ENCODE measurements at regions not wholly inside any gene's neighbourhood (a gene's known extent, or its start where the extent isn't known, plus 50 kb on each side); places are given as distances from the start of the nearest gene placed in this dataset.

GRCh38 chr16:50864386-50864785, 122.5 kb downstream of the CYLD start:
- Histone ChIP-seq H4K20me1 (replicated peaks in 1 of 2; ENCODE audit: control insufficient read depth in 1 of 2, insufficient read depth in 2 of 2, low read length in 2 of 2) (no peaks in the 10 kb centered on the region), H3K18ac (ENCODE audit: extremely low read depth, low read length) (no peak overlapping the region), H3K56ac (replicated peaks; ENCODE audit: insufficient read length, low read depth, low read length) (no peak overlapping the region), H4K91ac (replicated peaks; ENCODE audit: insufficient read length, low read length) (no peak overlapping the region), H3K4me1 (replicated peaks in 1 of 4; ENCODE audit: control insufficient read depth in 3 of 4, insufficient read depth in 4 of 4, low read length in 3 of 4) (no peaks in the 10 kb centered on the region), H4K5ac (ENCODE audit: insufficient read length, low read depth, low read length) (no peak overlapping the region), H3K79me1 (ENCODE audit: low read depth, low read length) (no peaks in the 10 kb centered on the region), H3K36me3 (ENCODE audit: control insufficient read depth in 2 of 4, insufficient read depth in 4 of 4, low read length in 3 of 4) (no peaks in the 10 kb centered on the region), H3K4me3 (ENCODE audit: extremely low read depth in 1 of 4, insufficient read depth in 2 of 4, low read depth in 3 of 4, low read length in 4 of 4) (no peak overlapping the region), H3K27me3 (replicated peaks in 1 of 4; ENCODE audit: control insufficient read depth in 3 of 4, extremely low read depth in 1 of 4, insufficient read depth in 3 of 4, low read length in 3 of 4) (no peaks in the 10 kb centered on the region), H2BK12ac (ENCODE audit: low read depth, low read length) (no peak overlapping the region), H2BK5ac (ENCODE audit: low read depth, low read length) (no peak overlapping the region), H3K23ac (ENCODE audit: insufficient read length) (no peak overlapping the region), H3K4me2 (ENCODE audit: insufficient read depth in 1 of 2, low read depth in 2 of 2, low read length in 2 of 2) (no peak overlapping the region), H3K4ac (replicated peaks; ENCODE audit: insufficient read length, low read depth, low read length) (no peak overlapping the region), H2AK5ac (ENCODE audit: low read depth, low read length) (no peak overlapping the region), H3K79me2 (ENCODE audit: control insufficient read depth in 1 of 2, insufficient read depth in 2 of 2, low read length in 2 of 2) (no peaks in the 10 kb centered on the region), H3K23me2 (ENCODE audit: low read depth, low read length) (no peaks in the 10 kb centered on the region), H3K9ac (replicated peaks in 1 of 4; ENCODE audit: extremely low read depth in 1 of 4, low read depth in 3 of 4, low read length in 3 of 4) (no peak overlapping the region), H3K9me3 (ENCODE audit: insufficient read depth in 2 of 2, low read depth in 1 of 2, low read length in 1 of 2) (no peaks in the 10 kb centered on the region), H4K8ac (ENCODE audit: extremely low read depth, insufficient read depth, low read length) (no peak overlapping the region), H3K27ac (ENCODE audit: low read depth, low read length) (no peak overlapping the region), H2BK120ac (replicated peaks; ENCODE audit: low read depth, low read length) (no peak overlapping the region), H2BK15ac (ENCODE audit: low read length) (no peak overlapping the region), H2BK20ac (ENCODE audit: low read length) (no peak overlapping the region), H2AFZ (ENCODE audit: low read length) (no peak overlapping the region), H3K14ac (ENCODE audit: insufficient read length) (no peak overlapping the region)
- no peak for TF ChIP-seq CEBPB (IDR thresholded peaks at IDR 0.05; ENCODE audit: low read depth, low read length)
- TF ChIP-seq NANOG (IDR thresholded peaks at IDR 0.05; ENCODE audit: insufficient read depth, low read depth, low read length, poor library complexity, severe bottlenecking): no peak
- no peak for TF ChIP-seq MAFK (IDR thresholded peaks at IDR 0.05; ENCODE audit: low read depth, low read length)
- no peak for TF ChIP-seq PHF8 (conservative IDR thresholded peaks at IDR 0.05; ENCODE audit: low read depth, low read length)
- no peak for TF ChIP-seq HDAC6 (IDR thresholded peaks at IDR 0.05; ENCODE audit: low read depth, low read length)
- no peak for TF ChIP-seq TBP (IDR thresholded peaks at IDR 0.05; ENCODE audit: low read depth, low read length)
- TF ChIP-seq BCL11A (IDR thresholded peaks at IDR 0.05; ENCODE audit: low read depth in 2 of 2, low read length in 2 of 2): no peak
- no peak for TF ChIP-seq RXRA (IDR thresholded peaks at IDR 0.05; ENCODE audit: insufficient read depth, low read depth, low read length)
- TF ChIP-seq SIRT6 (IDR thresholded peaks at IDR 0.05; ENCODE audit: low read length): no peak
- TF ChIP-seq BACH1 (IDR thresholded peaks at IDR 0.05; ENCODE audit: low read length): no peak
- ChIA-PET CTCF (ENCODE audit: partially characterized antibody) (interaction anchor here (1.2 kb wide), 1 partner anchor 15 kb away, joined by 5 read pairs; no protein-coding TSS in a partner anchor), POLR2A (ENCODE audit: partially characterized antibody) (no interaction called here)
- FAIRE-seq (no peak), DNase-seq (ENCODE audit: low read depth in 1 of 2, low spot score in 2 of 2) (no peak)
- 91% methylated on average over 5 of the region's 5 CpGs; no CpG with 5 or more reads in 1 of the 2 experiments for WGBS, 2 experiments (ENCODE audit: extremely low coverage in 1 of 2, insufficient coverage in 1 of 2, insufficient read length in 1 of 2, insufficient replicate concordance in 2 of 2, low coverage in 1 of 2, low lambda C conversion rate in 2 of 2, missing lambda C conversion rate in 1 of 2)
